T47D (cell line): ENCODE measurements at regions not wholly inside any gene's neighbourhood (a gene's known extent, or its start where the extent isn't known, plus 50 kb on each side); places are given as distances from the start of the nearest gene placed in this dataset.

ENCODE experiments used
- DNase-seq, 2 experiments: peaks; one replicate each; pipeline versions ENCODE4 v3.0.0 to v3.0.0-alpha.2; 2011 to 2012; ENCODE audit warnings: low read depth in 1 of 2, low spot score in 1 of 2
- JUND ChIP-seq: IDR thresholded peaks from 2 replicates; pipeline ENCODE4 v1.6.1; 2012; ENCODE audit warnings: low read depth
- in situ Hi-C: cut with HindIII; loops from 2 replicates; pipeline ENCODE4 v1.10.0; 2016; ENCODE audit warnings: low sequenced_read_pairs, low pct_unique_long_range_greater_than_20kb

DNA sequence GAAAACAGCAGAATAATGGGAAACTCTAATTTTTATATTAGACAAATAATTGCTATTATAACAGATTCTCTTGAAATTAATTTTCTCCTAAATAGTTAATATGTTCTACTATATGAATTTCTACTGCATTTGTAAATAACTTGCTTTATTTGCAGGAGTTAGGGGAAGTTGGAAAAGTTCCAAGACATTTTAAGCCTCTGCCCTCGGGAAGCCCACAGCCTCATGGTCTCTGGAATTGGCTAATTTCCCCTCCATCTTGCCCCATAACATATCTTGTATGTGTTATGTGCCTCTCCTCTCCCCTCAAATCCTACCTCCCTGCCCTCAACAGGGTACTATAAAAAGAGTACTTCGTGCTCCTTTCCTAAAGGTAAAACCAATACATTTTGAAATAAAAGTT is 271.4 kb upstream of the NR5A2 start:
- no peak for DNase-seq
- no peak for TF ChIP-seq JUND
- in situ Hi-C loops: no loop called here

DNA sequence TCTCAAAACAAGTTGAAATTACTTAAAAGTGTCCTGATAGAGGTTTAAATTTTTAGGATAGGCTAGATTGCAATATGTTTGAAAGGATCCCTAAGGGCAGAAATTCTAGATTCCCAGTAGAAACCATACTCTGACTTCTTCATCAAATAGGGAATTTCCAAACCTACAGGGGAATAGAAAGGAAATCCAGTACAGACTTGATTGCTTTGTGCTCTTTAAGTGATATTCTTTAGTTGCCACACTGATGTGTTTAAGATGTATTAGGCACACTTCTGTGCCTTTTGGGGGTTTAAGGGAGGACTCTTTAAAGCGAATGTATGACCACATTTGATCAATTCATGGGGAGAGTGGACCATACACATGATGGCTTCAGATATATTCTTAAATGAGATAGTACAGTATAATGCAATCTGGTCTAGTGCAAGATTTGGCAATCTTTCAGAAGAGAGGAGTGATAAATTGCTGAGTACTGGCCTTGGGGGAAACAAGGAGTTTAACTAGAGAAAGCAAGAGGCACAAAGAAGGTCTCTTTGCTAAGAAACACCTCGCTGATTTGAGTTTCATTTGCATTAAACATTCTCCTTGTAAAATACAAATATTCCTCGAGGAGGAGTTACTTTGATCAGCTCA is 268.8 kb upstream of the NR5A2 start:
- in situ Hi-C loops: no loop called here
- DNase-seq: no peak
- no peak for TF ChIP-seq JUND

DNA sequence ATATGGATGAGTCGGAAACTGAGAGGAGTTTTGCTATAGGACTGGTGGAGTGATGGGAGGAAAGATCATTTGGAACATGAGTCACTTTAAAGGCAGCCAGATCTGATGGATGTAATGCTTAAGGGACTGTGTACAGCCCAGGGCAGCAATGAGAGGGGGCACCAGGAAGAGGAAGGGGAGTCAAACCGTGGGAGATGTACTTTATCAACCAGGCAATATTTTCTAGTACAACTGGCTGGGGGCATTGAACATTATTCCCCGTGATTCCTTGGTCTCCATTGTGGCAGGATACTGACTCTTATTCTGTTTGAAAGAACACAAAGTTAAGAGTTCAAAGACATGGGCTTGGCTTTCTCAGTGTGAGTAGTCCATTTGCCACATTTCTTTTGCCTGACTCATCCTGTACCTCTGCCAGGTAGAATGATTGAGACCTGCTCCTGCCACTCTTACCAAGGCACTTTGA is 268.2 kb upstream of the NR5A2 start:
- DNase-seq: peak in 1 of 2 experiments; percentile 54
- in situ Hi-C loops: no loop called here

DNA sequence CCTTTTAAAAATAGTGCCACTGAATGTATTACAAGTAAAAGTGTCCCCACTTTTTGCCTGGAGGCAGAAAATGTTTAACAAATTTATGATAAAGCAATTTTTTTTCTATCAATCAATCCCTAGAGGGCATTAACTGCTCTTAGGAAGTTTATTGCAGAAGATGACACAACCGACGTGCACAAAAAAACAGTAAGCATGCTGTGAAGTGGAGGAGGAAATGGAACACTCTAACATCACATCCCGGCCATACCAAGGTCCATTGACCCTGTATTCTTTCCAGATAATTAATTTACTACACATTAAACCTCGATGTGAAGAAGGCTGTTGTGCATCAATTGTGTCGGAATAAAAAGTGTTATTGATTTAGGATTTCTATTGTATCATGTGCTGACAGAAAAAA is 264.9 kb upstream of the NR5A2 start:
- in situ Hi-C loops: no loop called here
- no peak for DNase-seq
- no peak for TF ChIP-seq JUND

More for the DNA sequence above, 268.2 kb upstream of the NR5A2 start:
- peak; percentile 57; the same call in 1 of the 2 replicates for TF ChIP-seq JUND

DNA sequence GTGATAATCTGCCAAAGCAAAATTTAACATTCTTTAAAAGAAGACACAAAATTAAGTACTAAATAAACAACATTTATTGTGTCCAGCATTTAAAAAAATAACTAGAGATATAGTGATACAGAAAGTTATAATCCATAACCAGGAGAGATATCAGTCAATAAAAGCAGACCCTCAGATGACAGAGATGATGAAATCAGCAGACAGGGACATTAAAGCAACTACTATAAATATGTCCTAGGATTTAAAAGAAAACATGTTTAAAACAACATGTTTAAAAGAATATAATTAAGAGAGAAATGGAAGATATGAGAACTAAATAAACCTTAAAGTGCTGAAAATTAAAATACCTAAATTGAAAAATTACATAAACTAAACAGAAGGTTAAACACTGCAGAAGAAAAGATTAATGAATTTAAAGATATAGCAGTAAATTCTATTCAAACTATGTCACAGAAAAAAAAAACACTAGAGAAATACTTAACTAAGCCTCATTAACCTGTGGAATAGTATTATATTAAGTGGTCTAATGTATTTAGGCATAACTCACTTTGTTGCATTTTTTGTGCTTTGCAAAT is 261.2 kb upstream of the NR5A2 start:
- no peak for TF ChIP-seq JUND

DNA sequence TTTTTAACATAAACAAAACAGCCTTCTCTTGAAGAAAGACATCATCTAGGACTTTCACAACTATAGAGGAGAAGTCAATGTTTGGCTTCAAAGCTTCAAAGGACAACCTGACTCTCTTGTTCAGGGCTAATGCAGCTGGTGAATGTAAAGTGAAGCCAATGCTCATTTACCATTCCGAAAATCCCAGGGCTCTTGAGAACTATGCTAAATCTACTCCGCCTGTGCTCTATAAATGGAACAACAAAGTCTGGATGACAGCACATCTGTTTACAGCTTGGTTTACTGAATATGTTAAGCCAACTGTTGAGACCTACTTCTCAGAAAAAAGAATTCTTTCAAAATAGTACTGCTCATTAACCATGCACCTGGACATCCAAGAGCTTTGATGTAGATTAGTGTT is 259.8 kb upstream of the NR5A2 start:
- DNase-seq: no peak
- in situ Hi-C loops: no loop called here
- no peak for TF ChIP-seq JUND

More for the DNA sequence above, 261.2 kb upstream of the NR5A2 start:
- in situ Hi-C loops: no loop called here
- DNase-seq: no peak

DNA sequence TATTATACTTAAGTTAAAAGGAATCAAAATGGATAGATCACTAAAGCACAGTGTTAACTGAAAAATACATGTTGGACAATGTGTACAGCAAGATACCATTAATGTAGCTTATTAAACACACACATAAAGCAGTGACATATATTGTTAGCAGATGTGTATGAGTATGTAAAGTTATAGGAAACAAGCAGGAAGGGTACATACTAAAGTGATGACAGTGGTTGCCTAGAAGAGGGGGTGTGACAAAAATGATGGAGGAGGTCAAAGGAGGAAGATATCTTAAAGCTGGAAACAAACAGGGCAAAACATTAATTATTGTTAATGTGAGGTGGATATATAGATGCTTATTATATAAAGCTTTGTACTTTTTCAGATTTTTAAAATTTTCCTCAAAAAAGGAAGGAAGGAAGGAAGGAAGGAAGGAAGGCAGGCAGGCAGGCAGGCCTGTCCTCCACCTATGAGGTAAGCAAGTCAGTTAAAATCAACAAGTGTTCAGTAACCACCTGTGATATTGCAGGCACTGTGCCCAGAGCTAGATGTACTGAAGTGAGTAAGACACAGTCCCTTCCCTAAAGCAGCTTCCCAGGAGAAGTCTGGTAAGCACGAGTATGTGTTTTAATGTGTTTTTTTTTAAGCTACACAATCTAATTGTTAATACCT is 252.9 kb upstream of the NR5A2 start:
- peak in 1 of 2 experiments; percentile 20 for DNase-seq
- no peak for TF ChIP-seq JUND
- in situ Hi-C loops: no loop called here

DNA sequence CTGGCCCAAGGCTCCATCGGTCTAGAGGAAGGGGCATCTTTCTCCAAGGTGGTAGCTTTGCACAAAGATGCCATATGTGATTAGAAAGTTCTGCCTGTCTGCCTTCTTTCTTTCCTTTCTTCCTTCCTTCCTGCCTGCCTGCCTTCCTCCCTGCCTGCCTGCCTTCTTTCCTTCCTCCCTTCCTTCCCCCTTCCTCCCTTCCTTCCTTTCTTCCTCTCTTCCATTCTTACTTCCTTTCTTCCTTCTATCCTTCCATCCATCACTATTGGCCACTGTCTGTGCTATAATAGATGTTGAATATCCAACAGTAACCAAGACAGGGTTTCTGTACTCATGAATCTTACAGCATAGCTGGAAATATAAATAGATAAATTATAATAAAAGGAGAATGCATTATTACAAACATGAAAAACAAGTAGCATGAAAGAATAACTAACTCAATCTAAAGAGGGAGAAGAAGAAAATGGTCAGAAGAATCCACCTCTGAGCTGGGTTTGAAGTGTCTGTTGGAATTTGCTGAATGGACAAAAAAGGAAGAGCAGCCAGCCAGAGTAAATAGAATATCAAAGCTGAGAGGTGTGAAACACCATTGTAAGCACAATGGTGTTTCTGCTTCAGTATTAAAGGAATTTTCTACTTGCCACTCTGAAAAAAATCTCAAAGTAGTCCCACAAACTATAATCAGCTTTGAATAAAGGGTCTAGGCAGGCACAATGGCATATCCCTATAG is 250.6 kb upstream of the NR5A2 start:
- no peak for TF ChIP-seq JUND
- DNase-seq: no peak
- in situ Hi-C loops: no loop called here

DNA sequence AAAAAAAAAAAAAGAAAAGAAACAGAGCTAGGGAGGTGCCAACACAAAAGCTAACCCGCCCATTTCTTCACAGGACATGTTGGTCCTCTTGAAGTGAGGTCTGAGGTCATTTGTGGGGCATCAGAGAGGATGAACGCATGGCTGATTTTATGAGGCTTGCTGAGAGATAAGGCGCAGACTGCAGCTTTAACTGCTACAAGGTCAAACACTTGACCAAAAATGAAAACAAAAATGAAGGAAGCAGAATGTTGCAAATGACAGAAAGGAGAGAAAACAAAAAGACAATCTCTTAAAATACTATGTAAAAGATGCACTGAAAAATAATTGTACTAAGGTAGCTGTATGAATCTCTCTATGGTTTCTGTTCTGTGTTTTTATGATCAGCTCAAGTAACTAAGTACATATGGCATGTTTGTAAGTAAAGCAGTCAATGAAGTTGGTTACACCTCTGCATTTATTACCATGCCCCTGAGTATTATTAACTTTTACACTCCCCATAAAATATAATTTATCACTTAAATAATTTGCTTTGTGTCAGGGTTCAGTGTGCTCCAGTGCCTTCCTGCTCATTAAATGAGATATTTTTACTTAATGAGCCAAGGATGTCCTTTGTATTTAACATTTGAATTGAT is 249.1 kb upstream of the NR5A2 start:
- DNase-seq: no peak
- in situ Hi-C loops: no loop called here
- no peak for TF ChIP-seq JUND

DNA sequence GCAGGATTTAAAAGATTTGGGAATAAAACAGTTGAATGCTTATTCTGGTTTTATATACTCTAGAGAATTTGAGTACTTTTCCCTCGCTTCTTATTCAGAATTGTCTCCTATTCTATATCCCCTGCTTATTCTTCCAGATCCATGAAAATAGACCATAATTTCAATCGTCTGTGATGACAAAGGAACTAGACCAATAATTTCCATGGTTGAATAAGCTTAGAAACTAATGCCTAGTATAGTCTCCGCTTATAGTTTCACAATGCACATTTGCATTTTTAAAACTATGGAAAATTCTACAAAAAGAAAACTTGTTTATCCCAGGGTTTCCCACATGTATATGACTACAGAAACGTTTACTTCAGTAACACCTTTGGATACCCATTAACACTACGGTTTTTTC is 247.4 kb upstream of the NR5A2 start:
- in situ Hi-C loops: no loop called here
- no peak for TF ChIP-seq JUND

DNA sequence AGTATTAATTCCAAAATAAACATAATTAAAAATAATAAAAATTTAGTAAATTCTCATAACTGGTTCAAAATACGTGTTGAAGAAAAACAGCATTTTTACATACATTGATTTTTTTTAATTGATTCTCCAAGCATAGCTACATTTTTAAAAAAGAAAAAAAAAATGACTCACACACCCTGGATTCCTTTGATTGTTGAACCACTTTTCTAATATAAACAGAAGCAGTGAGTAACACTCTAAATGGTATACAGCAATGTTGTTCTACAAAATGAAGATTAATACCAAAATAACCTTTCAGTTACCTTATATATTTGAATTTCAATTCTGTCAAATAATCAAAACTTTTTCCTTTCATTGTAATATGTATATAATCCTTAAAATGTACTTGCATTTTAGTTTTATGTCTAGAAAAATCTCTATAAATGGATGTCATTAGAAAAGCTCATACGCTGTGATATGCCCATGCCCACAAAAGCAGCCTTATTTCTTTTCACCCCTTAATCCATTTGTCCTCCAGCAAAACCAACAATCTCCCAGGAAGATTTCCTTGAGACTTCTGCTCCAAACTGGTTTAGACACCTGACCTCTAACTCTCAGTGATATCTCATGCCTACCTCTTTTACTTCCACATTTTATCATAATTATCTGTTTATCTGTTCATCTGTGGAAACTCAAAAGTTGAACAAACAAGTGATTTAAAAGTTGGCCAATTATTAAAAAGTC is 246.4 kb upstream of the NR5A2 start:
- DNase-seq: no peak
- TF ChIP-seq JUND: no peak
- in situ Hi-C loops: no loop called here

More for the DNA sequence above, 247.4 kb upstream of the NR5A2 start:
- no peak for DNase-seq
